GM23338 (cell line): ENCODE measurements at regions not wholly inside any gene's neighbourhood (a gene's known extent, or its start where the extent isn't known, plus 50 kb on each side); places are given as distances from the start of the nearest gene placed in this dataset.

ENCODE experiments used
- ATAC-seq: fragments of 200-7000 bp; cut with Tn5 transposase; 3 replicates; pipeline ENCODE4 v1.9.1; 2020
- DNase-seq: peaks from one replicate; pipeline ENCODE4 v3.0.0-alpha.2; 2015; ENCODE audit warnings: low spot score
- H2AFZ ChIP-seq: fragments of 200-600 bp; sonication (generic); 2 replicates; pipeline ENCODE4 v1.8.0; 2016; ENCODE audit warnings: antibody characterized with exemption, mild to moderate bottlenecking, moderate library complexity
- H3F3A ChIP-seq: fragments of 200-600 bp; sonication (generic); replicated peaks from 2 replicates; pipeline ENCODE4 v1.8.0; 2017; ENCODE audit warnings: antibody characterized with exemption, mixed run types, low read depth
- H3K27ac ChIP-seq: fragments of 200-600 bp; sonication (generic); 2 replicates; pipeline ENCODE4 v1.6.1; 2016; ENCODE audit warnings: low read depth
- H3K27me3 ChIP-seq: fragments of 200-600 bp; sonication (generic); 2 replicates; pipeline ENCODE4 v1.8.0; 2016; ENCODE audit warnings: mild to moderate bottlenecking, mixed run types, moderate library complexity; ENCODE audit not compliant: insufficient read depth
- H3K36me3 ChIP-seq: fragments of 200-600 bp; sonication (generic); 2 replicates; pipeline ENCODE4 v1.8.0; 2016; ENCODE audit warnings: mild to moderate bottlenecking; ENCODE audit not compliant: insufficient read depth
- H3K4me1 ChIP-seq: fragments of 200-600 bp; sonication (generic); 2 replicates; pipeline ENCODE4 v1.8.0; 2016; ENCODE audit warnings: mild to moderate bottlenecking, moderate library complexity; ENCODE audit not compliant: insufficient read depth
- H3K4me2 ChIP-seq: fragments of 200-600 bp; sonication (generic); 2 replicates; pipeline ENCODE4 v1.7.1; 2017; ENCODE audit warnings: mixed run types
- H3K4me3 ChIP-seq: fragments of 200-600 bp; sonication (generic); 2 replicates; pipeline ENCODE4 v1.6.1; 2016; ENCODE audit warnings: mixed run types
- H3K79me2 ChIP-seq: fragments of 200-600 bp; sonication (generic); replicated peaks from 2 replicates; pipeline ENCODE4 v1.8.0; 2017; ENCODE audit warnings: mild to moderate bottlenecking; ENCODE audit not compliant: insufficient read depth
- H3K9me2 ChIP-seq: fragments of 200-600 bp; sonication (generic); 2 replicates; pipeline ENCODE4 v1.8.0; 2017; ENCODE audit not compliant: insufficient read depth
- H4K20me1 ChIP-seq: fragments of 200-600 bp; sonication (generic); replicated peaks from 2 replicates; pipeline ENCODE4 v1.8.0; 2017; ENCODE audit warnings: mild to moderate bottlenecking; ENCODE audit not compliant: insufficient read depth
- H3K27ac Mint-ChIP-seq: 2 replicates; pipeline ENCODE4 v1.8.0; 2020; ENCODE audit warnings: inconsistent platforms, mild to moderate bottlenecking, moderate library complexity, mixed read lengths
- H3K27me3 Mint-ChIP-seq: 3 replicates; pipeline ENCODE4 v1.8.0; 2022; ENCODE audit warnings: low read depth, mild to moderate bottlenecking, moderate library complexity, mixed read lengths, inconsistent platforms; ENCODE audit not compliant: insufficient read depth, poor library complexity
- H3K36me3 Mint-ChIP-seq: 3 replicates; pipeline ENCODE4 v1.8.0; 2021; ENCODE audit warnings: low read depth, mild to moderate bottlenecking, inconsistent platforms, moderate library complexity, mixed read lengths
- H3K4me1 Mint-ChIP-seq: 3 replicates; pipeline ENCODE4 v1.8.0; 2020; ENCODE audit warnings: mild to moderate bottlenecking, inconsistent platforms, mixed read lengths
- H3K4me3 Mint-ChIP-seq: 3 replicates; pipeline ENCODE4 v1.8.0; 2021; ENCODE audit warnings: moderate library complexity, mild to moderate bottlenecking, inconsistent platforms, mixed read lengths
- H3K9me3 Mint-ChIP-seq: 3 replicates; pipeline ENCODE4 v1.8.0; 2020; ENCODE audit warnings: moderate library complexity, mild to moderate bottlenecking, inconsistent platforms, mixed read lengths
- CREB1 ChIP-seq: fragments of 250-450 bp; sonication (Bioruptor Pico); IDR thresholded peaks from 2 replicates; pipeline ENCODE4 v1.5.0; 2020; ENCODE audit warnings: low read depth, mild to moderate bottlenecking, moderate library complexity
- CTCF ChIP-seq, 2 experiments: fragments of 200-600 bp in 1 of 2; sonication (generic) in 1 of 2; conservative IDR thresholded peaks; 2 replicates each; pipeline versions ENCODE4 v1.5.1 to v1.6.1; 2016 to 2017; ENCODE audit warnings: antibody characterized with exemption in 2 of 2, low read depth in 2 of 2, mild to moderate bottlenecking in 2 of 2, moderate library complexity in 1 of 2
- EZH2 ChIP-seq: fragments of 200-600 bp; sonication (generic); IDR thresholded peaks from one replicate; pipeline ENCODE4 v1.8.0; 2017; ENCODE audit warnings: antibody characterized with exemption, mild to moderate bottlenecking, low read depth; ENCODE audit not compliant: unreplicated experiment
- EZH2phosphoT487 ChIP-seq: fragments of 200-600 bp; sonication (generic); IDR thresholded peaks from one replicate; pipeline ENCODE4 v1.8.1; 2018; ENCODE audit warnings: antibody characterized with exemption; ENCODE audit not compliant: unreplicated experiment
- JUNB ChIP-seq: IDR thresholded peaks from one replicate; pipeline ENCODE4 v1.6.1; 2016; ENCODE audit warnings: antibody characterized with exemption; ENCODE audit not compliant: unreplicated experiment
- NANOG ChIP-seq: IDR thresholded peaks from 2 replicates; pipeline ENCODE4 v1.6.1; 2016; ENCODE audit warnings: antibody characterized with exemption, borderline replicate concordance
- POLR2AphosphoS5 ChIP-seq: IDR thresholded peaks from 2 replicates; pipeline ENCODE4 v1.6.1; 2016; ENCODE audit warnings: antibody characterized with exemption, low read depth
- STAT1 ChIP-seq: IDR thresholded peaks from one replicate; pipeline ENCODE4 v1.6.1; 2016; ENCODE audit warnings: antibody characterized with exemption; ENCODE audit not compliant: unreplicated experiment
- ZNF331 ChIP-seq: fragments of 250-450 bp; sonication (Bioruptor Pico); IDR thresholded peaks from 2 replicates; pipeline ENCODE4 v1.5.0; 2020; ENCODE audit warnings: low read depth, mild to moderate bottlenecking, moderate library complexity
- TF ChIP-seq, protein P1 (sequence below): IDR thresholded peaks from 2 replicates; pipeline ENCODE4 v1.6.1; 2016; ENCODE audit warnings: antibody characterized with exemption
- TF ChIP-seq, protein P2 (sequence below): IDR thresholded peaks from one replicate; pipeline ENCODE4 v1.6.1; 2018; ENCODE audit warnings: antibody characterized with exemption; ENCODE audit not compliant: unreplicated experiment
- TF ChIP-seq, protein P3 (sequence below): fragments of 250-450 bp; sonication (Bioruptor Pico); IDR thresholded peaks from 2 replicates; pipeline ENCODE4 v1.5.0; 2020; ENCODE audit warnings: mild to moderate bottlenecking, moderate library complexity

DNA sequence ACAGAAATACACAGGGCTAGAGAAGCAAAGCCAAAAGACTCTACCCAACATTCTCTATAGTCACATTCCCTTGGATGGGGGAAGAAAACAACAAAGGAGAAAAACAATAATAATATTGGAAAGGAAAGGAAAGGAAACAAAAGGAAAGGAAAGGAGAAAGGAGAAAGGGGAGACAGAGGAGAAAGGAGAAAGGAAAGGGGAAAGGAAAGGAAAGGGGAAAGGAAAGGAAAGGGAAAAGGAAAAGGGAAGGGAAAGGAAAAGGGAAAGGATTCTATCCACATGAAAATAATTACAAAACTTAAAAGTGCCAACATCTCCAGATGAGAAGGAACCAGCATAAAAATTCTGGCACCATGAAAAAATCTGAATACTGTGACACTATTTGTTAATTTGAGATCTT is 54.1 kb upstream of the MNS1 start:
- Histone ChIP-seq H3K79me2 (no peaks in the 10 kb centered on the region), H3K4me2 (no peak overlapping the region), H3K4me1 (no peaks in the 10 kb centered on the region), H3K36me3 (0 out of 2 replicates have a peak, but pooled peaks cover 5% of the 10 kb centered on the region), H3K27ac (no peak overlapping the region), H3F3A (no peaks in the 10 kb centered on the region), H3K27me3 (no peaks in the 10 kb centered on the region), H3K4me3 (no peak overlapping the region), H2AFZ (no peak overlapping the region), H3K9me2 (peaks cover 14% of the 10 kb centered on the region), H4K20me1 (no peaks in the 10 kb centered on the region)
- peaks cover 24% of the 10 kb centered on the region for H3K36me3 Mint-ChIP-seq
- H3K9me3 Mint-ChIP-seq = peaks cover 53% of the 10 kb centered on the region
- ATAC-seq = no peak
- no peaks in the 10 kb centered on the region for H3K4me1 Mint-ChIP-seq
- DNase-seq = no peak
- TF ChIP-seq JUNB (no peak), STAT1 (no peak), CREB1 (no peak), ZNF331 (CRISPR knock-in tag) (no peak), EZH2phosphoT487 (no peak), POLR2AphosphoS5 (no peak), CTCF (conservative IDR thresholded peaks at IDR 0.05; ENCODE audit: low read depth in 2 of 2) (no peak), NANOG (no peak), EZH2 (no peak)
- TF ChIP-seq, protein P1, sequence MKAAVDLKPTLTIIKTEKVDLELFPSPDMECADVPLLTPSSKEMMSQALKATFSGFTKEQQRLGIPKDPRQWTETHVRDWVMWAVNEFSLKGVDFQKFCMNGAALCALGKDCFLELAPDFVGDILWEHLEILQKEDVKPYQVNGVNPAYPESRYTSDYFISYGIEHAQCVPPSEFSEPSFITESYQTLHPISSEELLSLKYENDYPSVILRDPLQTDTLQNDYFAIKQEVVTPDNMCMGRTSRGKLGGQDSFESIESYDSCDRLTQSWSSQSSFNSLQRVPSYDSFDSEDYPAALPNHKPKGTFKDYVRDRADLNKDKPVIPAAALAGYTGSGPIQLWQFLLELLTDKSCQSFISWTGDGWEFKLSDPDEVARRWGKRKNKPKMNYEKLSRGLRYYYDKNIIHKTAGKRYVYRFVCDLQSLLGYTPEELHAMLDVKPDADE = no peak
- TF ChIP-seq, protein P2, sequence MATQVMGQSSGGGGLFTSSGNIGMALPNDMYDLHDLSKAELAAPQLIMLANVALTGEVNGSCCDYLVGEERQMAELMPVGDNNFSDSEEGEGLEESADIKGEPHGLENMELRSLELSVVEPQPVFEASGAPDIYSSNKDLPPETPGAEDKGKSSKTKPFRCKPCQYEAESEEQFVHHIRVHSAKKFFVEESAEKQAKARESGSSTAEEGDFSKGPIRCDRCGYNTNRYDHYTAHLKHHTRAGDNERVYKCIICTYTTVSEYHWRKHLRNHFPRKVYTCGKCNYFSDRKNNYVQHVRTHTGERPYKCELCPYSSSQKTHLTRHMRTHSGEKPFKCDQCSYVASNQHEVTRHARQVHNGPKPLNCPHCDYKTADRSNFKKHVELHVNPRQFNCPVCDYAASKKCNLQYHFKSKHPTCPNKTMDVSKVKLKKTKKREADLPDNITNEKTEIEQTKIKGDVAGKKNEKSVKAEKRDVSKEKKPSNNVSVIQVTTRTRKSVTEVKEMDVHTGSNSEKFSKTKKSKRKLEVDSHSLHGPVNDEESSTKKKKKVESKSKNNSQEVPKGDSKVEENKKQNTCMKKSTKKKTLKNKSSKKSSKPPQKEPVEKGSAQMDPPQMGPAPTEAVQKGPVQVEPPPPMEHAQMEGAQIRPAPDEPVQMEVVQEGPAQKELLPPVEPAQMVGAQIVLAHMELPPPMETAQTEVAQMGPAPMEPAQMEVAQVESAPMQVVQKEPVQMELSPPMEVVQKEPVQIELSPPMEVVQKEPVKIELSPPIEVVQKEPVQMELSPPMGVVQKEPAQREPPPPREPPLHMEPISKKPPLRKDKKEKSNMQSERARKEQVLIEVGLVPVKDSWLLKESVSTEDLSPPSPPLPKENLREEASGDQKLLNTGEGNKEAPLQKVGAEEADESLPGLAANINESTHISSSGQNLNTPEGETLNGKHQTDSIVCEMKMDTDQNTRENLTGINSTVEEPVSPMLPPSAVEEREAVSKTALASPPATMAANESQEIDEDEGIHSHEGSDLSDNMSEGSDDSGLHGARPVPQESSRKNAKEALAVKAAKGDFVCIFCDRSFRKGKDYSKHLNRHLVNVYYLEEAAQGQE = no peak
- TF ChIP-seq, protein P3, sequence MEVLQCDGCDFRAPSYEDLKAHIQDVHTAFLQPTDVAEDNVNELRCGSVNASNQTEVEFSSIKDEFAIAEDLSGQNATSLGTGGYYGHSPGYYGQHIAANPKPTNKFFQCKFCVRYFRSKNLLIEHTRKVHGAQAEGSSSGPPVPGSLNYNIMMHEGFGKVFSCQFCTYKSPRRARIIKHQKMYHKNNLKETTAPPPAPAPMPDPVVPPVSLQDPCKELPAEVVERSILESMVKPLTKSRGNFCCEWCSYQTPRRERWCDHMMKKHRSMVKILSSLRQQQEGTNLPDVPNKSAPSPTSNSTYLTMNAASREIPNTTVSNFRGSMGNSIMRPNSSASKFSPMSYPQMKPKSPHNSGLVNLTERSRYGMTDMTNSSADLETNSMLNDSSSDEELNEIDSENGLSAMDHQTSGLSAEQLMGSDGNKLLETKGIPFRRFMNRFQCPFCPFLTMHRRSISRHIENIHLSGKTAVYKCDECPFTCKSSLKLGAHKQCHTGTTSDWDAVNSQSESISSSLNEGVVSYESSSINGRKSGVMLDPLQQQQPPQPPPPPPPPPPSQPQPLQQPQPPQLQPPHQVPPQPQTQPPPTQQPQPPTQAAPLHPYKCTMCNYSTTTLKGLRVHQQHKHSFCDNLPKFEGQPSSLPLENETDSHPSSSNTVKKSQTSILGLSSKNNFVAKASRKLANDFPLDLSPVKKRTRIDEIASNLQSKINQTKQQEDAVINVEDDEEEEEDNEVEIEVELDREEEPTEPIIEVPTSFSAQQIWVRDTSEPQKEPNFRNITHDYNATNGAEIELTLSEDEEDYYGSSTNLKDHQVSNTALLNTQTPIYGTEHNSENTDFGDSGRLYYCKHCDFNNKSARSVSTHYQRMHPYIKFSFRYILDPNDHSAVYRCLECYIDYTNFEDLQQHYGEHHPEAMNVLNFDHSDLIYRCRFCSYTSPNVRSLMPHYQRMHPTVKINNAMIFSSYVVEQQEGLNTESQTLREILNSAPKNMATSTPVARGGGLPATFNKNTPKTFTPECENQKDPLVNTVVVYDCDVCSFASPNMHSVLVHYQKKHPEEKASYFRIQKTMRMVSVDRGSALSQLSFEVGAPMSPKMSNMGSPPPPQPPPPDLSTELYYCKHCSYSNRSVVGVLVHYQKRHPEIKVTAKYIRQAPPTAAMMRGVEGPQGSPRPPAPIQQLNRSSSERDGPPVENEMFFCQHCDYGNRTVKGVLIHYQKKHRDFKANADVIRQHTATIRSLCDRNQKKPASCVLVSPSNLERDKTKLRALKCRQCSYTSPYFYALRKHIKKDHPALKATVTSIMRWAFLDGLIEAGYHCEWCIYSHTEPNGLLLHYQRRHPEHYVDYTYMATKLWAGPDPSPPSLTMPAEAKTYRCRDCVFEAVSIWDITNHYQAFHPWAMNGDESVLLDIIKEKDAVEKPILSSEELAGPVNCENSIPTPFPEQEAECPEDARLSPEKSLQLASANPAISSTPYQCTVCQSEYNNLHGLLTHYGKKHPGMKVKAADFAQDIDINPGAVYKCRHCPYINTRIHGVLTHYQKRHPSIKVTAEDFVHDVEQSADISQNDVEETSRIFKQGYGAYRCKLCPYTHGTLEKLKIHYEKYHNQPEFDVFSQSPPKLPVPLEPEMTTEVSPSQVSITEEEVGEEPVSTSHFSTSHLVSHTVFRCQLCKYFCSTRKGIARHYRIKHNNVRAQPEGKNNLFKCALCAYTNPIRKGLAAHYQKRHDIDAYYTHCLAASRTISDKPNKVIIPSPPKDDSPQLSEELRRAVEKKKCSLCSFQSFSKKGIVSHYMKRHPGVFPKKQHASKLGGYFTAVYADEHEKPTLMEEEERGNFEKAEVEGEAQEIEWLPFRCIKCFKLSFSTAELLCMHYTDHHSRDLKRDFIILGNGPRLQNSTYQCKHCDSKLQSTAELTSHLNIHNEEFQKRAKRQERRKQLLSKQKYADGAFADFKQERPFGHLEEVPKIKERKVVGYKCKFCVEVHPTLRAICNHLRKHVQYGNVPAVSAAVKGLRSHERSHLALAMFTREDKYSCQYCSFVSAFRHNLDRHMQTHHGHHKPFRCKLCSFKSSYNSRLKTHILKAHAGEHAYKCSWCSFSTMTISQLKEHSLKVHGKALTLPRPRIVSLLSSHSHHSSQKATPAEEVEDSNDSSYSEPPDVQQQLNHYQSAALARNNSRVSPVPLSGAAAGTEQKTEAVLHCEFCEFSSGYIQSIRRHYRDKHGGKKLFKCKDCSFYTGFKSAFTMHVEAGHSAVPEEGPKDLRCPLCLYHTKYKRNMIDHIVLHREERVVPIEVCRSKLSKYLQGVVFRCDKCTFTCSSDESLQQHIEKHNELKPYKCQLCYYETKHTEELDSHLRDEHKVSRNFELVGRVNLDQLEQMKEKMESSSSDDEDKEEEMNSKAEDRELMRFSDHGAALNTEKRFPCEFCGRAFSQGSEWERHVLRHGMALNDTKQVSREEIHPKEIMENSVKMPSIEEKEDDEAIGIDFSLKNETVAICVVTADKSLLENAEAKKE (CRISPR knock-in tag) = no peak
- no peaks in the 10 kb centered on the region for H3K27me3 Mint-ChIP-seq
- H3K4me3 Mint-ChIP-seq = no peak overlapping the region
- H3K27ac Mint-ChIP-seq = no peak overlapping the region
